ENCODE measurements at regions not wholly inside any gene's neighbourhood (a gene's known extent, or its start where the extent isn't known, plus 50 kb on each side); places are given as distances from the start of the nearest gene placed in this dataset.

DNA sequence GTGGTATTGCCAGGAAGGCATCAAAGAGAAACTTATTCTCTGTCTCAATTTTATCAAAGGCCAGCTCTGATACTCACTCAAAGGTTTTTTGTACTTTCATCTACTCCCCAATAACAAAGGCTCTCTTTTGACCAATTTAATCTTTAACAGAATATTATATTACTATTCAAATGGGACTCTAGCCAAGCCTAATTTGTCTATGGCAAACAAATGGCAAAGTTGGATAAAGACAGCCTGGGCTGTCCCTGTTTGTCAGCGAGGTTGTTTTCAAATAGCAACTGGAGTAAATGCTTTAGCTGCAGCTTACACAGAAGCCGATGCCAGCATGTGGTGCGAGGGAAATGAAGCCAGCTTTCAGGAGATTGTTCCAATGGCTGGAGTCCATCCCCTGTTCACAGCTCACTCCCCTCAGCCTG lies 80.1 kb upstream of the CTNNA2 start:
- DNase-seq (no peak), ATAC-seq (ENCODE audit: poor library complexity) (no peak)
- Mint-ChIP-seq H3K4me3 (no peak overlapping the region), H3K4me1 (ENCODE audit: low read depth) (no peaks in the 10 kb centered on the region), H3K27ac (no peak overlapping the region), H3K36me3 (ENCODE audit: low read depth) (no peaks in the 10 kb centered on the region), H3K27me3 (no peaks in the 10 kb centered on the region), H3K9me3 (peaks cover 2% of the 10 kb centered on the region)
- ChIA-PET CTCF (no interaction called here), POLR2A (no interaction called here)
- TF ChIP-seq, protein P1, sequence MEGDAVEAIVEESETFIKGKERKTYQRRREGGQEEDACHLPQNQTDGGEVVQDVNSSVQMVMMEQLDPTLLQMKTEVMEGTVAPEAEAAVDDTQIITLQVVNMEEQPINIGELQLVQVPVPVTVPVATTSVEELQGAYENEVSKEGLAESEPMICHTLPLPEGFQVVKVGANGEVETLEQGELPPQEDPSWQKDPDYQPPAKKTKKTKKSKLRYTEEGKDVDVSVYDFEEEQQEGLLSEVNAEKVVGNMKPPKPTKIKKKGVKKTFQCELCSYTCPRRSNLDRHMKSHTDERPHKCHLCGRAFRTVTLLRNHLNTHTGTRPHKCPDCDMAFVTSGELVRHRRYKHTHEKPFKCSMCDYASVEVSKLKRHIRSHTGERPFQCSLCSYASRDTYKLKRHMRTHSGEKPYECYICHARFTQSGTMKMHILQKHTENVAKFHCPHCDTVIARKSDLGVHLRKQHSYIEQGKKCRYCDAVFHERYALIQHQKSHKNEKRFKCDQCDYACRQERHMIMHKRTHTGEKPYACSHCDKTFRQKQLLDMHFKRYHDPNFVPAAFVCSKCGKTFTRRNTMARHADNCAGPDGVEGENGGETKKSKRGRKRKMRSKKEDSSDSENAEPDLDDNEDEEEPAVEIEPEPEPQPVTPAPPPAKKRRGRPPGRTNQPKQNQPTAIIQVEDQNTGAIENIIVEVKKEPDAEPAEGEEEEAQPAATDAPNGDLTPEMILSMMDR (IDR thresholded peaks at IDR 0.05), result no peak
- no peak overlapping the region for H3K27ac ChIP-seq (ENCODE audit: low read depth in 1 of 2, low read length in 2 of 2)
- peaks cover 0 to 18% of the 10 kb centered on the region in 2 experiments for H3K9me3 ChIP-seq (ENCODE audit: control insufficient read depth in 1 of 2, insufficient read depth in 1 of 2, low read length in 2 of 2)
- no peaks in the 10 kb centered on the region for H3K4me1 ChIP-seq (ENCODE audit: insufficient read depth, low read length)
- no peaks in the 10 kb centered on the region for H3K27me3 ChIP-seq (ENCODE audit: control insufficient read depth in 1 of 2, insufficient read depth in 2 of 2, low read length in 2 of 2)
- intact Hi-C loops (cut with DNase I, micrococcal nuclease), result no loop called here
- no peak overlapping the region for H3K4me3 ChIP-seq (ENCODE audit: low read length)
- no peaks in the 10 kb centered on the region for H3K36me3 ChIP-seq (ENCODE audit: insufficient read depth, low read length)

DNA sequence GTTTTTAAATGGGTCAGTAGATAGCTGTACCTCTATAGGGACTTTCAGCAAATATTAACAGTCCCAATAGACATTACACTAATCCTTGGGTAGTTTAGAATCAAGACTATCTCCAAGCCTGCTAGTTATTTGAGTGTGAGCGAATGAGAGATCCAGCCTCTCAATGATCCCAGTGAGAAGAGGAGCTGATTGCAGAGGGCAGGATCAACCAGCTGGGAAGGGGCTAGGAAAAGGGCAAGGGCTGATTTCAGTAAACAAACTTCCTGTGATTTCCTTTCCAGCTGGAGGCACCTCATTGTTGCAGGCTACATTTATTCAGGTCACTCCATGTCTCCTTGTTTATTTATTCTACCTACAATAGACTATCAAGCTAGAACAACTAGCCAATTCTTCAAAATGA lies 84.1 kb upstream of the CTNNA2 start:
- Histone ChIP-seq H3K4me3 (ENCODE audit: low read length) (no peak overlapping the region), H3K9me3 (ENCODE audit: control insufficient read depth in 1 of 2, insufficient read depth in 1 of 2, low read length in 2 of 2) (no peaks in the 10 kb centered on the region), H3K27me3 (ENCODE audit: control insufficient read depth in 1 of 2, insufficient read depth in 2 of 2, low read length in 2 of 2) (no peaks in the 10 kb centered on the region), H3K4me1 (ENCODE audit: insufficient read depth, low read length) (no peaks in the 10 kb centered on the region), H3K36me3 (ENCODE audit: insufficient read depth, low read length) (no peaks in the 10 kb centered on the region), H3K27ac (ENCODE audit: low read depth in 1 of 2, low read length in 2 of 2) (no peak overlapping the region)
- TF ChIP-seq, protein P1 (IDR thresholded peaks at IDR 0.05), result no peak
- Mint-ChIP-seq H3K4me1 (ENCODE audit: low read depth) (no peaks in the 10 kb centered on the region), H3K4me3 (no peak overlapping the region), H3K27me3 (no peaks in the 10 kb centered on the region), H3K36me3 (ENCODE audit: low read depth) (no peaks in the 10 kb centered on the region), H3K27ac (no peak overlapping the region), H3K9me3 (peaks cover 7% of the 10 kb centered on the region)
- POLR2A ChIA-PET, result no interaction called here
- no peak for DNase-seq
- intact Hi-C loops (cut with DNase I, micrococcal nuclease), result no loop called here
- CTCF ChIA-PET, result no interaction called here
- no peak for ATAC-seq (ENCODE audit: poor library complexity)

DNA sequence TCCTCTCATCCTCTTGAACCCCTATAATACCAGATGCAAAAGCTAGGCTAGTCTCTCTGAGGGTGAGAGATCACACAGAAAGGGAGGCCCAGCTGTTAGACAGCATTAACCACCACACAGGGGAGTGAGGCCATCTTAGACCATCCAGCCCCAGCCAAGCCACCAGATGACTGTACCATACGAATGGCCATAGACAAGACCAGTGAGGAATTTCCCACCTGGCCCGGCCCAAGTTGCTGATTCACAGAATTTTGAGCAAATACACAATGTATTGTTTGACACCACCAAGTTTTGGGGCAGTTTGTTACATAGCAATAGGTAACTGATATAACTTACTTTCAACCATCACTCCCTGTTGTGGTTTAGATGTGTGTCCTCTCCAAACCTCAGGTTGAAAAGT lies 98.2 kb upstream of the CTNNA2 start:
- Mint-ChIP-seq H3K9me3 (peaks cover 11% of the 10 kb centered on the region), H3K4me1 (ENCODE audit: low read depth) (no peaks in the 10 kb centered on the region), H3K27me3 (no peaks in the 10 kb centered on the region), H3K36me3 (ENCODE audit: low read depth) (no peaks in the 10 kb centered on the region), H3K27ac (no peak overlapping the region), H3K4me3 (no peak overlapping the region)
- intact Hi-C loops (cut with DNase I, micrococcal nuclease), result no loop called here
- ATAC-seq (ENCODE audit: poor library complexity) (no peak), DNase-seq (no peak)
- Histone ChIP-seq H3K27me3 (ENCODE audit: control insufficient read depth in 1 of 2, insufficient read depth in 2 of 2, low read length in 2 of 2) (no peaks in the 10 kb centered on the region), H3K27ac (ENCODE audit: low read depth in 1 of 2, low read length in 2 of 2) (no peak overlapping the region), H3K4me1 (ENCODE audit: insufficient read depth, low read length) (no peaks in the 10 kb centered on the region), H3K9me3 (ENCODE audit: control insufficient read depth in 1 of 2, insufficient read depth in 1 of 2, low read length in 2 of 2) (peaks cover 0 to 7% of the 10 kb centered on the region in 2 experiments), H3K36me3 (ENCODE audit: insufficient read depth, low read length) (no peaks in the 10 kb centered on the region), H3K4me3 (ENCODE audit: low read length) (no peak overlapping the region)
- TF ChIP-seq, protein P1 (IDR thresholded peaks at IDR 0.05), result no peak
- CTCF ChIA-PET, result no interaction called here
- POLR2A ChIA-PET, result no interaction called here
